ENCODE measurements at regions not wholly inside any gene's neighbourhood (a gene's known extent, or its start where the extent isn't known, plus 50 kb on each side); places are given as distances from the start of the nearest gene placed in this dataset.
"Not testable (repeated sequence)": the region's sequence is repeated elsewhere in the genome, so short reads cannot be mapped to it uniquely, and the experiment has no call there.

- DNase-seq (ENCODE audit: low spot score) = no peak
These were observed 478.5 kb downstream of the ATP23 start for GRCh38 chr12:58419905-58420304.

GRCh38 chr12:58420503-58420902 is 479.1 kb downstream of the ATP23 start:
- peak; percentile 30 for DNase-seq (ENCODE audit: low spot score)

GRCh38 chr12:58421990-58422389 is 480.6 kb downstream of the ATP23 start:
- DNase-seq (ENCODE audit: low spot score) = no peak

- no peak for DNase-seq (ENCODE audit: low spot score)
These were observed 483.5 kb downstream of the ATP23 start for GRCh38 chr12:58424735-58425392.

GRCh38 chr12:58425481-58426392 is 484.4 kb downstream of the ATP23 start:
- DNase-seq (ENCODE audit: low spot score) = peak; percentile 83

- not testable (repeated sequence) for DNase-seq (ENCODE audit: low spot score)
These were observed 485.1 kb downstream of the ATP23 start for GRCh38 chr12:58426437-58426836.

GRCh38 chr12:58433959-58434358 is 486.3 kb downstream of the LRIG3 start:
- DNase-seq (ENCODE audit: low spot score) = no peak

GRCh38 chr12:58434726-58435125 is 485.6 kb downstream of the LRIG3 start:
- DNase-seq (ENCODE audit: low spot score) = no peak

- DNase-seq (ENCODE audit: low spot score) = no peak
These were observed 484.7 kb downstream of the LRIG3 start for GRCh38 chr12:58435647-58436046.

GRCh38 chr12:58441483-58441882 is 478.8 kb downstream of the LRIG3 start:
- no peak for DNase-seq (ENCODE audit: low spot score)

GRCh38 chr12:58443273-58443980 is 476.9 kb downstream of the LRIG3 start:
- peak; percentile 20 for DNase-seq (ENCODE audit: low spot score)

GRCh38 chr12:58443981-58444371 is 476.3 kb downstream of the LRIG3 start:
- DNase-seq (ENCODE audit: low spot score) = peak; percentile 11

- DNase-seq (ENCODE audit: low spot score) = no peak
These were observed 469.3 kb downstream of the LRIG3 start for GRCh38 chr12:58450868-58451482.

GRCh38 chr12:58452546-58452945 is 467.8 kb downstream of the LRIG3 start:
- peak; percentile 66 for DNase-seq (ENCODE audit: low spot score)

GRCh38 chr12:58453306-58453705 is 467.0 kb downstream of the LRIG3 start:
- no peak for DNase-seq (ENCODE audit: low spot score)

- DNase-seq (ENCODE audit: low spot score) = no peak
These were observed 465.2 kb downstream of the LRIG3 start for GRCh38 chr12:58455136-58455535.

- DNase-seq (ENCODE audit: low spot score) = no peak
These were observed 462.2 kb downstream of the LRIG3 start for GRCh38 chr12:58458102-58458501.

- no peak for DNase-seq (ENCODE audit: low spot score)
These were observed 461.1 kb downstream of the LRIG3 start for GRCh38 chr12:58459191-58459590.

- no peak for DNase-seq (ENCODE audit: low spot score)
These were observed 457.3 kb downstream of the LRIG3 start for GRCh38 chr12:58463051-58463450.

GRCh38 chr12:58465418-58465817 is 454.9 kb downstream of the LRIG3 start:
- no peak for DNase-seq (ENCODE audit: low spot score)

GRCh38 chr12:58470266-58471010 is 449.9 kb downstream of the LRIG3 start:
- no peak for DNase-seq (ENCODE audit: low spot score)

- DNase-seq (ENCODE audit: low spot score) = no peak
These were observed 440.9 kb downstream of the LRIG3 start for GRCh38 chr12:58479401-58479800.

All from AG08395 (cell line).